AG04450 (cell line): ENCODE measurements at regions not wholly inside any gene's neighbourhood (a gene's known extent, or its start where the extent isn't known, plus 50 kb on each side); places are given as distances from the start of the nearest gene placed in this dataset.
"Not testable (repeated sequence)": the region's sequence is repeated elsewhere in the genome, so short reads cannot be mapped to it uniquely, and the experiment has no call there.

Source experiments
- CTCF ChIA-PET: fragments of 300-600, 350-600 bp; formaldehyde crosslinking; extraction: SDS; loops from one replicate; lab custom pipeline; 2022; ENCODE audit warnings: antibody characterized with exemption, inconsistent platforms; lab: Charles Lee
- POLR2A ChIA-PET: fragments of 350-600 bp; formaldehyde crosslinking; extraction: SDS; loops from one replicate; lab custom pipeline; 2021; ENCODE audit warnings: antibody characterized with exemption, inconsistent platforms; lab: Yijun Ruan, JAX
- DNase-seq: peaks from one replicate; pipeline ENCODE4 v3.0.0-alpha.2; 2011; ENCODE audit warnings: low read depth, low spot score
- H3K27ac ChIP-seq: one replicate; pipeline ENCODE4 v1.5.1; 2012; ENCODE audit warnings: low read depth, low read length, control low read depth
- H3K27me3 ChIP-seq: one replicate; pipeline ENCODE4 v1.6.0; 2012; ENCODE audit warnings: low read length; ENCODE audit not compliant: control insufficient read depth, insufficient read depth
- H3K4me3 ChIP-seq: 2 replicates; pipeline ENCODE4 v1.5.1; 2011; ENCODE audit warnings: mild to moderate bottlenecking, low read depth, low read length, control low read depth
- H3K9me3 ChIP-seq: 2 replicates; pipeline ENCODE4 v1.5.1; 2012; ENCODE audit warnings: low read length; ENCODE audit not compliant: control insufficient read depth, insufficient read depth
- TF ChIP-seq, protein P1 (sequence below): IDR thresholded peaks from 2 replicates; pipeline ENCODE4 v1.5.1; 2011; ENCODE audit warnings: low read depth, low read length, control low read depth, inconsistent platforms

DNA sequence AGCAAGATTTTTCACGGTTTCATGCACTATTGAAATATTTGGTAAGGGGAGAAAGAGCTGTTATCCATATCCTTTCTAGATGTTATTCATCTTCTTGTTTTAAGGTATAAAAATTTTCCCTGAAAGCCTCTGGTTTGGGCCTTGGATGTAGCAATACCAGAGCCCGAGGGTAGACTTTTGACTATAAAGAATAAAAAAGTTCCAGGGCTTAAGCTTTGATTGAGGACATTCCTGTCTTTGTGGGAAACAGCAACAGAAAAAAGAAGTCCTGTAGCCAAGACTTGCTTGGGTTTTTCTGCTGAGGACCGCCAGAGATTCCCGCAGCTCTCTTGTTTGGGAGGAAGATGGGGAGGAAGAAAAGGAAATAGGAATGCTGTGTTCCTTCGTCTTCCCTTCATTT lies 440.0 kb upstream of the WWC1 start:
- CTCF ChIA-PET = interaction anchor here (0.6 to 1.7 kb wide), 2 partner anchors 64 to 268 kb away, joined by 3 to 4 read pairs; no protein-coding TSS in a partner anchor
- Histone ChIP-seq H3K27ac (no peak overlapping the region), H3K9me3 (no peaks in the 10 kb centered on the region), H3K4me3 (no peak overlapping the region), H3K27me3 (no peaks in the 10 kb centered on the region)
- POLR2A ChIA-PET = no interaction called here
- DNase-seq = no peak
- TF ChIP-seq, protein P1, sequence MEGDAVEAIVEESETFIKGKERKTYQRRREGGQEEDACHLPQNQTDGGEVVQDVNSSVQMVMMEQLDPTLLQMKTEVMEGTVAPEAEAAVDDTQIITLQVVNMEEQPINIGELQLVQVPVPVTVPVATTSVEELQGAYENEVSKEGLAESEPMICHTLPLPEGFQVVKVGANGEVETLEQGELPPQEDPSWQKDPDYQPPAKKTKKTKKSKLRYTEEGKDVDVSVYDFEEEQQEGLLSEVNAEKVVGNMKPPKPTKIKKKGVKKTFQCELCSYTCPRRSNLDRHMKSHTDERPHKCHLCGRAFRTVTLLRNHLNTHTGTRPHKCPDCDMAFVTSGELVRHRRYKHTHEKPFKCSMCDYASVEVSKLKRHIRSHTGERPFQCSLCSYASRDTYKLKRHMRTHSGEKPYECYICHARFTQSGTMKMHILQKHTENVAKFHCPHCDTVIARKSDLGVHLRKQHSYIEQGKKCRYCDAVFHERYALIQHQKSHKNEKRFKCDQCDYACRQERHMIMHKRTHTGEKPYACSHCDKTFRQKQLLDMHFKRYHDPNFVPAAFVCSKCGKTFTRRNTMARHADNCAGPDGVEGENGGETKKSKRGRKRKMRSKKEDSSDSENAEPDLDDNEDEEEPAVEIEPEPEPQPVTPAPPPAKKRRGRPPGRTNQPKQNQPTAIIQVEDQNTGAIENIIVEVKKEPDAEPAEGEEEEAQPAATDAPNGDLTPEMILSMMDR = no peak

DNA sequence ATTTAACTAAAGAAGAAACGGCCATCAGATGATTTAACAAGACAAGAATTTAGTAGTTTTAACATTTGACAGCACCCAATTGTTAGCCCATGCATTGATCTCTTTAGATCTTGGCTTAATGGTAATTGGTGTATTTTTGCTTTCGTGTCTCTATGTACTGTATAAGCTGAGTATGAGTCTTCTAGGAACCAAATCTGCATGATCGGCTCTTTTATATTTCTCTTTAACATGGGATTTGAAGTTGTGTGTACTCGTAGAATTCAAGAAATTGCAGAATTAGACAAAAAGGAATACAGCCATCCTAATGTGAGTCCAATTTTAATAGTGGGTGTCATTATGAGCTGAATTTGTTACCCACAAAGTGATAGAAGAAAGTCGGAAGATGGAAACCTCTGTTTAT lies 438.9 kb upstream of the WWC1 start:
- ChIA-PET POLR2A (no interaction called here), CTCF (interaction anchor here (1.7 kb wide), 1 partner anchor 270 kb away, joined by 4 read pairs; no protein-coding TSS in a partner anchor)
- TF ChIP-seq, protein P1 = no peak
- Histone ChIP-seq H3K27me3 (no peaks in the 10 kb centered on the region), H3K4me3 (no peak overlapping the region), H3K27ac (no peak overlapping the region), H3K9me3 (no peaks in the 10 kb centered on the region)
- DNase-seq = no peak

DNA sequence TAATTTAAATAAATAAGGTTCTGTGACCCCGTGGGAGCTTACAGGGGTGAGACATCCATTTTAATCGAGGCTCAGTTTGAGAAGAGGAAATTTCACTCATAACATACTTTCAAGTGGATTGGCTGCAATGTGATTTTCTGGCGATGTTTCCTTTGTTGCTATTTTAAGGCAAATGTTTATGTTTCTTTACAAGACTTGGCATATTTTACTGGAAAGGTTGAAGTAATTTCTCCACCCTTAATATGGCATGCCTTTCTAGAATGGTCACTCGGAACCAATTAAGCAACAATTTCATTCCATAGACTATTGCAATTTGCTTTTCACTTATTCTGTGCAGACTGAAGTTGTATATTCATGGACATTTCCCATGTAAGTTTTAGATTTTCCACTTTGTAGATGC lies 438.0 kb upstream of the WWC1 start:
- Histone ChIP-seq H3K27ac (no peak overlapping the region), H3K27me3 (no peaks in the 10 kb centered on the region), H3K4me3 (no peak overlapping the region), H3K9me3 (no peaks in the 10 kb centered on the region)
- ChIA-PET CTCF (no interaction called here), POLR2A (no interaction called here)
- TF ChIP-seq, protein P1 = no peak
- DNase-seq = peak; percentile 8

DNA sequence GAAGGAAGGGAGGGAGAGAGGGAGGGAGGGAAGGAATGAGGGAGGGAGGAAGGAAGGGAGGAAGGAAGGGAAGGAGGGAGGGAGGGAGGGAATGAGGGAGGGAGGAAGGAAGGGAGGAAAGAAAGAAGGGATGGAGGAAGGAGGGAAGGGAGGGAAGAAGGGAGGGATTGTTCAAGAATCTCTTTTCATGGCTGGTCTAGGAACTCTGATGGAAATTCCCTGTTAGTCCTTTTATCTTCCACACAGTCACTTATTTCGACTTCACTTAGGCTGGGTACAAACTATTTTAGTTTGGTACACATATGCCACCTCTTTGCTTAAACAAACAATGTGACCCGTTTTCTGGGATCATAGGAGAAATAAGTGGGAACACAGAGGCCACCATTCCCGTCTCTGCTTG lies 435.6 kb upstream of the WWC1 start:
- no peak overlapping the region for H3K4me3 ChIP-seq
- TF ChIP-seq, protein P1 = no peak
- DNase-seq = no peak
- ChIA-PET POLR2A (no interaction called here), CTCF (no interaction called here)
- H3K27ac ChIP-seq = no peak overlapping the region
- no peaks in the 10 kb centered on the region for H3K27me3 ChIP-seq
- no peaks in the 10 kb centered on the region for H3K9me3 ChIP-seq

DNA sequence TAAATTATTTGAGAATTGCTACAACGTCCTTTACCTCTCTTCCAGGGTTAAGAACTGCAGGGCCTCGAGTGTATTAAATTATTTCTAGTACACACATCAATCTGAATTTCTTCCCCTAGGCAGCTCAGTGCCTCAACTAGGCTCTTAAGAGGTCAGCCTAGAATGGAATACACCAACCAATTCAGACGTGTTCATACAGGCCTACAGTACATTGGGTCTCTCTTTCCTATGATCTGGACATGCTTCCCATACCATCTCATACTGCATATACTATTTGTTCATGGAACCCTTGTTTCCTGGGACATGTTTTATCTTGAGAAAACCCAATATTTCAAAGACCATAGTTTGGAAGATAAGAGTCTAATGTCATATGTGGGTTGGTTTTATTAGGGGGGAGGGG lies 434.1 kb upstream of the WWC1 start:
- no peak overlapping the region for H3K4me3 ChIP-seq
- H3K27ac ChIP-seq = no peak overlapping the region
- POLR2A ChIA-PET = no interaction called here
- DNase-seq = no peak
- no peaks in the 10 kb centered on the region for H3K9me3 ChIP-seq
- CTCF ChIA-PET = no interaction called here
- TF ChIP-seq, protein P1 = no peak
- H3K27me3 ChIP-seq = no peaks in the 10 kb centered on the region

DNA sequence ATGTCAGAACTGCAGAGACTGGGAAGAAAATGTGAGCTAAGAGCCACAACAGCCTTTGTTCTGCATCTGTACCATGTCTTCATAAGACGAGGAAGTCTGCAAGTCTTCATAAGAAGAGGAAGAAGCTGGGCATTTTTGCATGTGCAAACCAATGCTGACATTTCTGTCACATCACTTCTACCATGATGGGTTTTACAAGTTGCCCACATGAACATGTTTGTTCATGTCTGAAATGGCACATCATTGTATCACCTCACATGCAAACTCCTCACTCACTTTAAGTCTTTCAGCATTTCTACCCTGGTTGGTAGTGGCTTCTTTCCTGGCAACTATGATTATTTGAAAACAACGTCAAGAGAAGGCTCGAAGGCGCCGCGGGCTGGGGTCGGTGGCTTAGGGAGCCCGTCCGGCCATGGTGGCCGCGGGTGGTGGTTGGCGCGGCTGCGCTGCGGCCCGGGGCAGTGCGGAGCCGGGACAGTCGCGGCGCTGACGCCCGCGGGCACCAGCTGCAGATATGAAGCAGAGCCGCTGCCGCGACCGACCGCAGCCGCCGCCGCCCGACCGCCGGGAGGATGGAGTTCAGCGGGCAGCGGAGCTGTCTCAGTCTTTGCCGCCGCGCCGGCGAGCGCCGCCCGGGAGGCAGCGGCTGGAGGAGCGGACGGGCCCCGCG lies 433.1 kb upstream of the WWC1 start:
- H3K27ac ChIP-seq, POLR2A ChIA-PET, DNase-seq, CTCF ChIA-PET, H3K4me3 ChIP-seq, H3K9me3 ChIP-seq, H3K27me3 ChIP-seq: not testable (repeated sequence)
